Endodermal cell (in vitro differentiated cells): ENCODE measurements at regions not wholly inside any gene's neighbourhood (a gene's known extent, or its start where the extent isn't known, plus 50 kb on each side); places are given as distances from the start of the nearest gene placed in this dataset.
"Not testable (repeated sequence)": the region's sequence is repeated elsewhere in the genome, so short reads cannot be mapped to it uniquely, and the experiment has no call there.

Source experiments
- DNase-seq: peaks from one replicate; pipeline ENCODE4 v3.0.0-alpha.2; 2017
- H3K27ac ChIP-seq: 2 replicates; pipeline ENCODE4 v1.5.1; 2013; ENCODE audit warnings: mild to moderate bottlenecking, low read depth, low read length, moderate library complexity
- H3K27me3 ChIP-seq: 2 replicates; pipeline ENCODE4 v1.6.1; 2013; ENCODE audit warnings: mild to moderate bottlenecking, low read length, moderate library complexity; ENCODE audit not compliant: insufficient read depth, control insufficient read depth, poor library complexity, severe bottlenecking
- H3K36me3 ChIP-seq: 2 replicates; pipeline ENCODE4 v1.7.0; 2013; ENCODE audit warnings: mild to moderate bottlenecking, low read length, moderate library complexity; ENCODE audit not compliant: control insufficient read depth, insufficient read depth
- H3K4me1 ChIP-seq: one replicate; pipeline ENCODE4 v1.7.0; 2013; ENCODE audit warnings: low read length; ENCODE audit not compliant: control insufficient read depth, insufficient read depth
- H3K4me3 ChIP-seq: 2 replicates; pipeline ENCODE4 v1.5.1; 2013; ENCODE audit warnings: mild to moderate bottlenecking, low read length, moderate library complexity
- H3K9ac ChIP-seq: 2 replicates; pipeline ENCODE4 v1.6.1; 2013; ENCODE audit warnings: mild to moderate bottlenecking, low read length, moderate library complexity; ENCODE audit not compliant: poor library complexity, severe bottlenecking; ENCODE audit errors: extremely low read depth
- H3K9me3 ChIP-seq: 2 replicates; pipeline ENCODE4 v1.6.1; 2013; ENCODE audit warnings: mild to moderate bottlenecking, low read length, moderate library complexity; ENCODE audit not compliant: control insufficient read depth
- H3K27ac Mint-ChIP-seq: 2 replicates; pipeline ENCODE4 v1.8.0; 2020; ENCODE audit warnings: mixed read lengths
- H3K27me3 Mint-ChIP-seq: 2 replicates; pipeline ENCODE4 v1.8.0; 2021; ENCODE audit warnings: mild to moderate bottlenecking, mixed read lengths; ENCODE audit not compliant: insufficient read depth
- H3K36me3 Mint-ChIP-seq: 2 replicates; pipeline ENCODE4 v1.8.0; 2020; ENCODE audit warnings: low read depth, mixed read lengths
- H3K4me1 Mint-ChIP-seq: 2 replicates; pipeline ENCODE4 v1.8.0; 2020; ENCODE audit warnings: mixed read lengths
- H3K4me3 Mint-ChIP-seq: 2 replicates; pipeline ENCODE4 v1.8.0; 2020; ENCODE audit warnings: mild to moderate bottlenecking, moderate library complexity, mixed read lengths
- H3K9me3 Mint-ChIP-seq: 2 replicates; pipeline ENCODE4 v1.8.0; 2020; ENCODE audit warnings: mild to moderate bottlenecking, mixed read lengths
- CTCF ChIP-seq: fragments of 200-600 bp; sonication (generic); conservative IDR thresholded peaks from 2 replicates; pipeline ENCODE4 v1.5.0; 2021; ENCODE audit warnings: antibody characterized with exemption, mild to moderate bottlenecking
- WGBS, 2 experiments: methylation state at CpG; one replicate each; pipeline versions ENCODE4 v1.1.5 to v1.1.7; 2013; ENCODE audit warnings: missing lambda C conversion rate in 2 of 2, mixed read lengths in 1 of 2; ENCODE audit not compliant: insufficient coverage in 1 of 2, insufficient read length in 1 of 2; 5-methylcytosine and 5-hydroxymethylcytosine counted together

- no peaks in the 10 kb centered on the region for H3K9me3 ChIP-seq
- Mint-ChIP-seq H3K4me1 (no peaks in the 10 kb centered on the region), H3K4me3 (no peak overlapping the region), H3K36me3 (no peaks in the 10 kb centered on the region), H3K9me3 (peaks cover 6% of the 10 kb centered on the region), H3K27me3 (no peaks in the 10 kb centered on the region), H3K27ac (no peak overlapping the region)
- no peaks in the 10 kb centered on the region for H3K4me1 ChIP-seq
- no peak for TF ChIP-seq CTCF
- H3K9ac ChIP-seq, result no peak overlapping the region
- WGBS, 2 experiments, result 83 to 86% methylated on average over 1 to 4 of the region's 5 CpGs
- DNase-seq, result no peak
- no peaks in the 10 kb centered on the region for H3K36me3 ChIP-seq
- no peak overlapping the region for H3K27ac ChIP-seq
- H3K4me3 ChIP-seq, result no peak overlapping the region
- H3K27me3 ChIP-seq, result no peaks in the 10 kb centered on the region
Measured at GRCh38 chr10:36739884-36740445, 385.4 kb upstream of the ANKRD30A start.

- H3K9me3 Mint-ChIP-seq, result peaks cover 8% of the 10 kb centered on the region
- no peaks in the 10 kb centered on the region for H3K4me1 ChIP-seq
Measured at GRCh38 chr10:36738738-36739431, 386.5 kb upstream of the ANKRD30A start.

GRCh38 chr10:36736311-36736710 is 389.1 kb upstream of the ANKRD30A start:
- H3K27ac Mint-ChIP-seq, result no peak overlapping the region
- TF ChIP-seq CTCF, result no peak
- Histone ChIP-seq H3K36me3 (no peaks in the 10 kb centered on the region), H3K27me3 (no peaks in the 10 kb centered on the region), H3K4me3 (no peak overlapping the region), H3K4me1 (no peaks in the 10 kb centered on the region), H3K9me3 (no peaks in the 10 kb centered on the region), H3K9ac (no peak overlapping the region), H3K27ac (no peak overlapping the region)
- DNase-seq, result no peak
- WGBS, 2 experiments, result 100% methylated on average over 1 of the region's 1 CpG; no CpG with 5 or more reads in 1 of the 2 experiments
- H3K9me3 Mint-ChIP-seq, result peaks cover 16% of the 10 kb centered on the region
- no peaks in the 10 kb centered on the region for H3K27me3 Mint-ChIP-seq
- H3K4me1 Mint-ChIP-seq, result no peaks in the 10 kb centered on the region
- no peak overlapping the region for H3K4me3 Mint-ChIP-seq
- H3K36me3 Mint-ChIP-seq, result no peaks in the 10 kb centered on the region

More at GRCh38 chr10:36738738-36739431, 386.5 kb upstream of the ANKRD30A start:
- H3K27me3 ChIP-seq, result no peaks in the 10 kb centered on the region
- H3K36me3 Mint-ChIP-seq, result no peaks in the 10 kb centered on the region
- H3K36me3 ChIP-seq, result no peaks in the 10 kb centered on the region
- H3K9me3 ChIP-seq, result no peaks in the 10 kb centered on the region
- H3K27ac Mint-ChIP-seq, result no peak overlapping the region
- H3K9ac ChIP-seq, result no peak overlapping the region
- no peak for TF ChIP-seq CTCF
- 92 to 94% methylated on average over 3 to 4 of the region's 4 CpGs for WGBS, 2 experiments
- DNase-seq, result no peak
- H3K4me3 Mint-ChIP-seq, result no peak overlapping the region
- H3K27ac ChIP-seq, result no peak overlapping the region
- H3K4me3 ChIP-seq, result no peak overlapping the region
- no peaks in the 10 kb centered on the region for H3K4me1 Mint-ChIP-seq
- H3K27me3 Mint-ChIP-seq, result no peaks in the 10 kb centered on the region

- not testable (repeated sequence) for H3K27me3 ChIP-seq, DNase-seq, H3K36me3 Mint-ChIP-seq, H3K4me3 ChIP-seq, H3K36me3 ChIP-seq, H3K27me3 Mint-ChIP-seq, H3K27ac ChIP-seq, H3K4me3 Mint-ChIP-seq, H3K27ac Mint-ChIP-seq, H3K9ac ChIP-seq, H3K4me1 Mint-ChIP-seq, H3K4me1 ChIP-seq, H3K9me3 ChIP-seq
- WGBS, 2 experiments, result 96% methylated on average over 4 to 21 of the region's 21 CpGs
- peaks cover 16% of the 10 kb centered on the region for H3K9me3 Mint-ChIP-seq
Measured at GRCh38 chr10:36734590-36734989, 390.8 kb upstream of the ANKRD30A start.
